ENCODE measurements at regions not wholly inside any gene's neighbourhood (a gene's known extent, or its start where the extent isn't known, plus 50 kb on each side); places are given as distances from the start of the nearest gene placed in this dataset.

GRCh38 chr10:128576943-128577670, 450.9 kb upstream of the MKI67 start:
- 45% methylated on average over 11 of the region's 11 CpGs for WGBS (ENCODE audit: low lambda C conversion rate)
- Histone ChIP-seq H3K9ac (no peak overlapping the region), H4K20me1 (ENCODE audit: insufficient read depth) (no peaks in the 10 kb centered on the region), H3K79me2 (ENCODE audit: insufficient read depth) (no peaks in the 10 kb centered on the region), H3K4me2 (no peak overlapping the region), H3K4me3 (ENCODE audit: low read depth in 2 of 2, low read length in 1 of 2) (no peak overlapping the region), H3K9me2 (no peaks in the 10 kb centered on the region), H2AFZ (ENCODE audit: low read depth) (no peak overlapping the region), H3F3A (replicated peaks; ENCODE audit: insufficient read depth) (no peaks in the 10 kb centered on the region), H3K9me3 (no peaks in the 10 kb centered on the region), H3K36me3 (replicated peaks in 1 of 2; ENCODE audit: control insufficient read depth in 1 of 2, insufficient read depth in 2 of 2, low read length in 1 of 2) (no peaks in the 10 kb centered on the region), H3K27ac (ENCODE audit: low read depth in 2 of 2, low read length in 1 of 2) (no peak overlapping the region), H3K27me3 (ENCODE audit: insufficient read depth) (no peaks in the 10 kb centered on the region), H3K4me1 (ENCODE audit: control insufficient read depth in 1 of 2, insufficient read depth in 2 of 2, low read depth in 1 of 2, low read length in 1 of 2) (peaks cover 0 to 21% of the 10 kb centered on the region in 2 experiments; a peak in 2 of 4 replicates)
- TF ChIP-seq, protein P1, sequence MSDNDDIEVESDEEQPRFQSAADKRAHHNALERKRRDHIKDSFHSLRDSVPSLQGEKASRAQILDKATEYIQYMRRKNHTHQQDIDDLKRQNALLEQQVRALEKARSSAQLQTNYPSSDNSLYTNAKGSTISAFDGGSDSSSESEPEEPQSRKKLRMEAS (IDR thresholded peaks at IDR 0.05; ENCODE audit: low read depth), result no peak
- no peak for TF ChIP-seq SMC3 (IDR thresholded peaks at IDR 0.05; ENCODE audit: low read depth, low read length)
- no peak for TF ChIP-seq RAD21 (IDR thresholded peaks at IDR 0.05; ENCODE audit: low read length)
- TF ChIP-seq TCF12 (IDR thresholded peaks at IDR 0.05), result no peak
- TF ChIP-seq RFX5 (IDR thresholded peaks at IDR 0.05; ENCODE audit: low read length), result no peak
- TF ChIP-seq CTCF (IDR thresholded peaks at IDR 0.05), result no peak
- no peak for TF ChIP-seq NRF1 (IDR thresholded peaks at IDR 0.05; ENCODE audit: low read depth, low read length)
- no peak for TF ChIP-seq CHD2 (IDR thresholded peaks at IDR 0.05; ENCODE audit: low read length, partially characterized antibody)
- TF ChIP-seq, protein P2, sequence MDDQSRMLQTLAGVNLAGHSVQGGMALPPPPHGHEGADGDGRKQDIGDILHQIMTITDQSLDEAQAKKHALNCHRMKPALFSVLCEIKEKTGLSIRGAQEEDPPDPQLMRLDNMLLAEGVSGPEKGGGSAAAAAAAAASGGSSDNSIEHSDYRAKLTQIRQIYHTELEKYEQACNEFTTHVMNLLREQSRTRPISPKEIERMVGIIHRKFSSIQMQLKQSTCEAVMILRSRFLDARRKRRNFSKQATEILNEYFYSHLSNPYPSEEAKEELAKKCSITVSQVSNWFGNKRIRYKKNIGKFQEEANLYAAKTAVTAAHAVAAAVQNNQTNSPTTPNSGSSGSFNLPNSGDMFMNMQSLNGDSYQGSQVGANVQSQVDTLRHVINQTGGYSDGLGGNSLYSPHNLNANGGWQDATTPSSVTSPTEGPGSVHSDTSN (IDR thresholded peaks at IDR 0.05), result no peak
- TF ChIP-seq, protein P3, sequence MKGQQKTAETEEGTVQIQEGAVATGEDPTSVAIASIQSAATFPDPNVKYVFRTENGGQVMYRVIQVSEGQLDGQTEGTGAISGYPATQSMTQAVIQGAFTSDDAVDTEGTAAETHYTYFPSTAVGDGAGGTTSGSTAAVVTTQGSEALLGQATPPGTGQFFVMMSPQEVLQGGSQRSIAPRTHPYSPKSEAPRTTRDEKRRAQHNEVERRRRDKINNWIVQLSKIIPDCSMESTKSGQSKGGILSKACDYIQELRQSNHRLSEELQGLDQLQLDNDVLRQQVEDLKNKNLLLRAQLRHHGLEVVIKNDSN (IDR thresholded peaks at IDR 0.05; ENCODE audit: borderline replicate concordance, low read depth), result no peak
- TF ChIP-seq USF2 (IDR thresholded peaks at IDR 0.05; ENCODE audit: borderline replicate concordance, low read depth, low read length), result no peak
- no peak for TF ChIP-seq TAF1 (IDR thresholded peaks at IDR 0.05; ENCODE audit: borderline replicate concordance, low read depth, low read length)
- no peak for TF ChIP-seq ZBTB33 (IDR thresholded peaks at IDR 0.05; ENCODE audit: borderline replicate concordance, low read depth)
- no peak for TF ChIP-seq TEAD4 (IDR thresholded peaks at IDR 0.05; ENCODE audit: borderline replicate concordance, insufficient read depth)
- no peak for TF ChIP-seq FOXM1 (IDR thresholded peaks at IDR 0.05; ENCODE audit: low read depth)
- TF ChIP-seq POLR2AphosphoS5 (IDR thresholded peaks at IDR 0.05; ENCODE audit: low read depth, low read length), result no peak
- TF ChIP-seq JUND (IDR thresholded peaks at IDR 0.05), result no peak
- no peak for TF ChIP-seq GATA2 (CRISPR knock-in tag; IDR thresholded peaks at IDR 0.05)
- TF ChIP-seq MEF2A (IDR thresholded peaks at IDR 0.05; ENCODE audit: borderline replicate concordance, low read depth), result no peak
- no peak for TF ChIP-seq YY1 (IDR thresholded peaks at IDR 0.05; ENCODE audit: low read depth)
- CTCF ChIA-PET, result no interaction called here
- POLR2A ChIA-PET, result no interaction called here
- DNase-seq, result no peak
